Spleen (tissue), 11 donors: ENCODE measurements at regions not wholly inside any gene's neighbourhood (a gene's known extent, or its start where the extent isn't known, plus 50 kb on each side); places are given as distances from the start of the nearest gene placed in this dataset.

Experiments
- DNase-seq: peaks from one replicate; pipeline ENCODE4 v3.0.0-alpha.2; 2020
- H3K27ac ChIP-seq, 8 donors: fragments of 200-600 bp; sonication (generic) in 7 of 8; 1 replicate in 4 of 8; 2 replicates in 4 of 8; pipeline versions ENCODE4 v1.5.0 to v1.8.0; 2016 to 2021; ENCODE audit warnings: inconsistent platforms in 4 of 8, mild to moderate bottlenecking in 4 of 8, moderate library complexity in 1 of 8
- H3K27me3 ChIP-seq, 7 donors: fragments of 200-600 bp; sonication (generic) in 6 of 7; replicated peaks in 1 of 7; 1 replicate in 4 of 7; 2 replicates in 3 of 7; pipeline versions ENCODE4 v1.5.0 to v1.8.0; 2016 to 2021; ENCODE audit warnings: inconsistent platforms in 3 of 7, mild to moderate bottlenecking in 1 of 7
- H3K36me3 ChIP-seq, 6 donors: fragments of 200-600 bp; sonication (generic) in 5 of 6; 1 replicate in 4 of 6; 2 replicates in 2 of 6; pipeline versions ENCODE4 v1.5.0 to v1.8.0; 2016 to 2021; ENCODE audit warnings: inconsistent platforms in 2 of 6
- H3K4me1 ChIP-seq, 6 donors: fragments of 200-600 bp; sonication (generic) in 5 of 6; 1 replicate in 3 of 6; 2 replicates in 3 of 6; pipeline versions ENCODE4 v1.5.0 to v1.8.0; 2016 to 2021; ENCODE audit warnings: inconsistent platforms in 3 of 6
- H3K4me3 ChIP-seq, 8 donors: fragments of 200-600 bp; sonication (generic) in 7 of 8; 1 replicate in 4 of 8; 2 replicates in 4 of 8; pipeline versions ENCODE4 v1.5.0 to v1.8.0; 2016 to 2021; ENCODE audit warnings: inconsistent platforms in 4 of 8, mild to moderate bottlenecking in 4 of 8, moderate library complexity in 2 of 8
- H3K9me3 ChIP-seq, 8 donors: fragments of 200-600 bp; sonication (generic) in 7 of 8; 1 replicate in 4 of 8; 2 replicates in 4 of 8; pipeline versions ENCODE4 v1.5.0 to v1.8.0; 2016 to 2021; ENCODE audit warnings: inconsistent platforms in 4 of 8
- CTCF ChIP-seq, 11 experiments: fragments of 200-600 bp in 7 of 11; fragments of 450-650 bp in 4 of 11; sonication (generic) in 4 of 11; IDR thresholded peaks in 8 of 11; conservative IDR thresholded peaks in 3 of 11; 1 replicate in 7 of 11; 2 replicates in 4 of 11; pipeline versions ENCODE4 v1.4.0 to v1.8.0; 2016 to 2021; ENCODE audit warnings: antibody characterized with exemption in 11 of 11, inconsistent platforms in 4 of 11, mild to moderate bottlenecking in 1 of 11
- POLR2A ChIP-seq, 3 donors: fragments of 450-650 bp; IDR thresholded peaks; one replicate each; pipeline ENCODE4 v1.5.1; 2017; ENCODE audit warnings: antibody characterized with exemption in 3 of 3, mild to moderate bottlenecking in 1 of 3
- POLR2AphosphoS5 ChIP-seq, 3 donors: sonication (generic); formaldehyde crosslinking; IDR thresholded peaks; one replicate each; pipeline ENCODE4 v1.5.1; 2017; ENCODE audit warnings: antibody characterized with exemption in 3 of 3
- WGBS, 5 donors: extraction: QIAGEN DNeasy Blood & Tissue Kit in 3 of 5; methylation state at CpG; one replicate each; pipeline versions ENCODE4 v1.1.5 to v1.1.7; 2013 to 2018; 5-methylcytosine and 5-hydroxymethylcytosine counted together
- intact Hi-C: fragments of 100-400 bp; cut with DNase I; formaldehyde crosslinking; loops from one replicate; pipeline ENCODE4 v1.15.0; 2023; ENCODE audit warnings: low total_unique reads
- donor health status: healthy with polysubstance abuse.
- donor health status: DM: no; HTN: no; CAD: no; lungs with moderate emphysema.
- donor health status: DM: no; HTN: no; CAD: no.
- donor health status: Bipolar disorder and iron deficiency.
- donor health status: healthy.
- donor health status: DM: no; HTN: no; CAD: no.
- donor health status: DM: yes; HTN: yes; CAD: no.

GRCh38 chr14:46198676-46199075 is 452.9 kb downstream of the RPL10L start:
- intact Hi-C loops, result no loop called here
- WGBS, 5 donors, result 49 to 80% (median 58%) methylated on average over 2 of the region's 2 CpGs
- TF ChIP-seq POLR2A (IDR thresholded peaks at IDR 0.05) (no peak), CTCF (IDR thresholded peaks at IDR 0.05 in 8 of 11, conservative IDR thresholded peaks at IDR 0.05 in 3 of 11) (no peak), POLR2AphosphoS5 (IDR thresholded peaks at IDR 0.05) (no peak)

GRCh38 chr14:46197856-46198255 is 453.7 kb downstream of the RPL10L start:
- intact Hi-C loops, result no loop called here
- DNase-seq, result no peak
- H3K4me1 ChIP-seq, result no peaks in the 10 kb centered on the region
- H3K36me3 ChIP-seq, result no peaks in the 10 kb centered on the region
- no peak overlapping the region for H3K27ac ChIP-seq
- WGBS, 5 donors, result 71 to 93% (median 86%) methylated on average over 4 of the region's 4 CpGs
- H3K27me3 ChIP-seq, result no peaks in the 10 kb centered on the region
- no peak for TF ChIP-seq POLR2A (IDR thresholded peaks at IDR 0.05)
- no peak for TF ChIP-seq CTCF (IDR thresholded peaks at IDR 0.05 in 8 of 11, conservative IDR thresholded peaks at IDR 0.05 in 3 of 11)
- no peak for TF ChIP-seq POLR2AphosphoS5 (IDR thresholded peaks at IDR 0.05)
- H3K9me3 ChIP-seq, result peaks cover 0 to 10% (median 0%) of the 10 kb centered on the region in 8 donors
- no peak overlapping the region for H3K4me3 ChIP-seq

More at GRCh38 chr14:46198676-46199075, 452.9 kb downstream of the RPL10L start:
- Histone ChIP-seq H3K27me3 (no peaks in the 10 kb centered on the region), H3K4me1 (no peaks in the 10 kb centered on the region), H3K9me3 (peaks cover 0 to 8% (median 0%) of the 10 kb centered on the region in 8 donors), H3K27ac (no peak overlapping the region), H3K36me3 (no peaks in the 10 kb centered on the region), H3K4me3 (no peak overlapping the region)
- no peak for DNase-seq
